GM18868 (cell line): ENCODE measurements at regions not wholly inside any gene's neighbourhood (a gene's known extent, or its start where the extent isn't known, plus 50 kb on each side); places are given as distances from the start of the nearest gene placed in this dataset.

Source experiments
- ATAC-seq: cut with Tn5 transposase; IDR thresholded peaks from one replicate; pipeline ENCODE4 v1.9.1; 2021; ENCODE audit warnings: mild to moderate bottlenecking, moderate library complexity; ENCODE audit not compliant: unreplicated experiment

- no peak for ATAC-seq
These were observed 443.8 kb upstream of the EEF2KMT start for GRCh38 chr16:5541356-5541755.

DNA sequence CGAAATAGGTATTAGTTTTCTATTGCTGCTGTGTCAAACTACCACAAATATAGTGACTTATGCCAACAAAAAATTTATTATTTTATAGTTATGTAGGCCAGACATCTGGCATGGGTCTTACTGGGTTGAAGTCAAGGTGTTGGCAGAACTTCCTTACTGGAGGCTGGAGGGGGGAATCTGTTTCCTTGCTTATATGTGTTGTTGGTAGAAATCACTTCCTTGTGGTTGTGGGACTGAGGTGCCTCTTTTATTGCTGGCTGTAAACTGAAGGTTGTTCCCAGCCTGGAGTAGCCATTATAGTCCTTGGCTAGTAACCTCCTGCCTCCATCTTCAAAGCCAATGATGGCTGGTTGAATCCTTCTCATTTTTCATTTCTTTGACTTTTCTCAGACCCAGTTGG, 439.8 kb upstream of the EEF2KMT start:
- ATAC-seq = no peak

GRCh38 chr16:5533321-5533888, 435.8 kb upstream of the EEF2KMT start:
- ATAC-seq = no peak

DNA sequence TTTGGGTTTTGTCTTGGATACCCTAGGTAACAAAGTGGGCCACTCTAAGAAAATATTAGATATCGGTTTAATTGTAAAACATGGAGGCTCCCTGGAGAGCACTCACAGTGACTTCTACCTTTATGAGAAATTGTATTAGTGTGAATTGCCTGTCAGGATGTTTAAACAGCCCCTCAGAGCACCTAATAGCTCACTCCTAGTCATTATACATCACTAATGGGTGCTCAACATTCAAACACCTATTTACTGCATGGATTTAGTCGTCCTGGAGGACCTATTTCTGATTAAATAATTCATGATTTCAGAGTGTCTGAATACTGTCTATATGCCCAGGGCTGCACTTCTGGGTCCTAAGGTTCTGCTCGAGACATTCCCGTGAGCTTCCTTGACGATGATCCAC, 430.2 kb upstream of the EEF2KMT start:
- ATAC-seq = no peak

DNA sequence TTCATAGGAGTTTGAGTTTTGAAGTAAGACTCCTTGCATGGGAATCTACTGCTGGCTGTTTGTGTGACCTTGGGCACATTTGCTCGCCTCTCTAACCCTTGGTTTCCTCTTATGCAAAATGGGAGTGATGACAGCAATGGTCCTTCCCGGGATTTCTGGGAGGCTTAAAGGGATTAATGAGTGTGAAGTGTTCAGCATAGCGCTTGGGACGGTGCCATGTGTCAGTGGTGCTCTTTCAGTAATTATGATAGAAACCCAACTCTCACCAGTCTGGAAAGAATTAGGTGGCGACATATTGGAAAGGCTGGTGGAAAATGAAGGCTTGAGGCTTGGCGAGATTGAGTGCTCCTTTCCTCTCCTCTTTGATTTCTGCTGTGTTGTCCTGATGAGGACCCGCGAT, 429.2 kb upstream of the EEF2KMT start:
- ATAC-seq = no peak

DNA sequence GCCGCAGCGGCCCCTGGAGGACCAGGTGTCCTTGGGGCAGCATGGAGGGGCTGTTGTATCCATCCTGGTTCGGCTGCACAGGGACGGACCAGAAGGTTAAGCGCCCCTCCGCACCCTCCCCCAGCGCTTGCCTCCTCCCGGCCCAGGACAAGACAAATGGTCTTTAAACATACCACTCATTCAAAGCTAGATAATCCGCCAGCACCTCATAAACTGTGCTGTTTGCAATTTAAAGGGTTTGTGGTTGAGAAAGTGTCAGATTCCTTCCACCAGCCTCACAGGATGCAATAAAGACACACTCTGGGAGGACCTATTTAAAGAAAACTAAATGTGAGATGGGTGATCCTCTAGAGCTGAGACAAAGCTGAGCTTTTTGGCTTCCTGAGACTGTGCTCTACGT, 426.2 kb upstream of the EEF2KMT start:
- no peak for ATAC-seq

DNA sequence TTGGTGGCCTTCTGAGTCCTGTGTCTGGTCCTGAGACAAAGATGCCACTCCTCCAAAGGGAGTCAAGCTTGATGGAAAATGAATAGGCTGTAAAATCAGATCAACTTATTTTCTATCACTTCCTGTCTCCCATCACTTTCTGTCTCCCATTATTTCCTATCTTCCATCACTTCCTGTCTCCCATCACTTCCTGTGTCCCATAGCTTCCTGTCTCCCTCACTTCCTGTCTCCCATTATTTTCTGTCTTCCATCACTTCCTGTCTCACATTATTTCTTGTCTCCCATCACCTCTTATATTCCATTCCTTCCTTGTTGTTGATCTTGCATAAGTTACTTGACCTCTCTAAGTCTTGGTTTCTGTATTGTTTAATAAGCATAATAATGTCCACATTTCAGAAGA, 418.5 kb upstream of the EEF2KMT start:
- no peak for ATAC-seq

DNA sequence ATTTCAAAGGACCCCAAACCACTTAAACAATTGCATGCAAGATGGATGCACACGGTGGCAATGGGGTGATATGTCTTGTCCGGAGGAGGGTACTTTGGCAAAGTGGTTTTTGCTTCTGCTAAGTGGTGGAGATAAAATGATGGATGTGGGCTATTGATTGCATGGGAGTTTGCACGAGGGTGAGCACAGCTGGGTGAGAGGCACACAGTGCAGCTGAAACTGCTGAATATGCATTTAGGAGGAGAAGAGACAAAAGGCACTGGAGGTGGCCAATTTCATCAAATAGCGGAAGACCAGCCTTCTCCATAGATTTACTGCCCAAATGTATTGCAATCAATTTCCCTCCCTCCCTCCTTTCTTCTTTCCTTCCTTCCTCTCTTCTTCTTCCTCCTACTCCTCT, 414.4 kb upstream of the EEF2KMT start:
- no peak for ATAC-seq

DNA sequence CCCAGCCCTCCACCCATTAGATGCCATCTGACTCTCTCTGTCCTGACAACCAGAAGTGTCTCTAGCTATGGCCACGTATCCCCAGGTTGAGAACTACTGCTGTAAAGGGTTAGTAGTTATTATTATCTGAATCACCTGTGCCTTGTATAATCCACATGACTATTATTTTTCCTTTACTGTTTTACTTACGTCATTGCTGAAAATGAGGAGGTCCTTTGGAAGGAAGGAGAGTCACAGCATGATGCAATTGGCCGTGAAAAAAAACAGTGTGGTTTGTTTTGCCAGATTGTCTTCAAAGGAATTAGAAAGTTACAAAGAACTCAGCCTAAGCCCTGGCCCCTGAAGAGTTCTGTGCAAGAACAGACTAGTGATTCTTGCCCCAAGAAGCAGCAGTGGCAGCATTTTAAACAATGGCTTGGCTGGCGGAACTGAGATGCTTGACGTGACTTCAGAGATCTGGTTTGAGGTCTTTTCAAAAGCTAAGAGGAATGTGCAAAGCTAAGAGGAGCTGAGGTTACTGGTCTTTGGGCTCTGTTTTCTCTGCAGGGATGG, 413.3 kb upstream of the EEF2KMT start:
- no peak for ATAC-seq

GRCh38 chr16:5509794-5510193, 412.2 kb upstream of the EEF2KMT start:
- ATAC-seq = no peak

- no peak for ATAC-seq
These were observed 411.7 kb upstream of the EEF2KMT start for GRCh38 chr16:5509336-5509735.

DNA sequence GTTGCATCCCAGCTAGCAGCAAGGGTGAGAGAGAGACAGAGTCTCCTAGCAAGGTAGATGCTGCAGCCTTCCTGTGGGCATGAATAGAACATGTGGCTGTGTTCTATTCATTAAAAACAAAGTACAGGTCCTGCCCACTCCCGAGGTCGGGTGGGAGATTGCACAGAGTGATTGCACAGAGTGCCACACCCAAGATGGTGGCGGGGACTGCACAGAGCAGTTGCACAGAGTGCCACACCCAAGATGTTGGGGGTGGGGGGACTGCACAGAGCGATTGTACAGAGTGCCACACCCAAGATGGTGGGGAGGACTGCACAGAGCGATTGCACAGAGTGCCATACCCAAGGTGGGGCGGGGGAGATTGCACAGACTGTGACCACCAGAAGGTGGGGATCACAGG, 410.8 kb upstream of the EEF2KMT start:
- ATAC-seq = no peak

- no peak for ATAC-seq
These were observed 408.4 kb upstream of the EEF2KMT start for GRCh38 chr16:5506021-5506420.

GRCh38 chr16:5505091-5505887, 407.7 kb upstream of the EEF2KMT start:
- ATAC-seq = no peak

- no peak for ATAC-seq
These were observed 406.6 kb upstream of the EEF2KMT start for GRCh38 chr16:5504064-5504781.

DNA sequence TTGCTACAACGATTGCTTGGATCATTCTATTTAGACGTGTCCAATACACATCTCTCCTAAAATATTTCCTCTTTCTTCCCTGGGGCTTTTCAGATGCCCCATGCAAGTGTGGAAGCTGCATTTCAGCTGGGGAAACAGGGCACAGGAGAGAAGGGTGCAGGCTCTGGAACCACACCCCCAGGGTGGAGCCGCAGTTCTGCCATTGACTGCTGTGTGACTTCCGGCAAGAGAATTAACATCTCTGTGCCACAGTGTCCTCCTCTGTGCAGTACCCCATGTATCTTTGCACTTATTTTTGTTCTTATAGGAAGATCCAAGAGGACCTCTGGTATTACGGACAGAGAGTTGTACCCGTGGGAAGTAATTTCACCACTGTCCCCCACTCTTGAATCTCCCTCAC, 405.3 kb upstream of the EEF2KMT start:
- no peak for ATAC-seq

- ATAC-seq = no peak
These were observed 404.9 kb upstream of the EEF2KMT start for GRCh38 chr16:5502467-5502869.

- ATAC-seq = no peak
These were observed 402.9 kb upstream of the EEF2KMT start for GRCh38 chr16:5500526-5500925.

DNA sequence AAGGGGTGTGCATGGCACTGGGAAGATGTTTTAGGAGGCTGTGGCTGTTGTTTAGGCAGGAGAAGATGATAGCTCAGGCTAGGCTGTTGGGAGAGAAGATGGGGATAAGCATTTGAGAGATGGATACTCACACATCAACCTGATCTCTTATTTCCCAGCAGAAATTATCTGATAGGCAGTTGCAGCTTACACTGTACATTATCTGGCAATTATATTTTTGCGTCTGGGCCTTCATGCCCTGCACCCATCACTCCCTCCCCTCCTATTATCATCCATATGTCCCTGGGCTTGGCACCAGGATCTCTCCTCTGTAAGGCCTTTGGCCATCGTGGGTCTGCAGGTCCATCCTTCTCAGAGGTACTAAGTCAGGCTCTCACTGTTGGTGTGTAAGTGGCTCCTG, 401.0 kb upstream of the EEF2KMT start:
- no peak for ATAC-seq

GRCh38 chr16:5496013-5496412, 398.4 kb upstream of the EEF2KMT start:
- ATAC-seq = no peak

- no peak for ATAC-seq
These were observed 392.9 kb upstream of the EEF2KMT start for GRCh38 chr16:5490499-5490898.

GRCh38 chr16:5488581-5488980, 391.0 kb upstream of the EEF2KMT start:
- ATAC-seq = no peak
